Activated T-cell treated with anti-CD3 and anti-CD28 coated beads, Interleukin-2, amount 50 U/mL, for 4 hours (primary cell): ENCODE measurements at regions not wholly inside any gene's neighbourhood (a gene's known extent, or its start where the extent isn't known, plus 50 kb on each side); places are given as distances from the start of the nearest gene placed in this dataset.
A peak's percentile ranks its signal among the peaks of the same experiment; 100 is the strongest.
"Not testable (repeated sequence)": the region's sequence is repeated elsewhere in the genome, so short reads cannot be mapped to it uniquely, and the experiment has no call there.

Experiments
- ATAC-seq, 2 donors: fragments of 200-7000 bp; cut with Tn5 transposase; one replicate each; pipeline ENCODE4 v1.10.0; 2021
- DNase-seq: peaks from one replicate; pipeline ENCODE4 v3.0.0-alpha.2; 2020
- H3K27me3 Mint-ChIP-seq: one replicate; pipeline ENCODE4 v1.8.0; 2021; ENCODE audit warnings: low read depth, mixed read lengths
- H3K36me3 Mint-ChIP-seq: one replicate; pipeline ENCODE4 v1.8.0; 2022; ENCODE audit warnings: mixed read lengths; ENCODE audit not compliant: insufficient read depth
- H3K4me1 Mint-ChIP-seq: one replicate; pipeline ENCODE4 v1.8.0; 2021; ENCODE audit warnings: low read depth, mixed read lengths
- H3K4me3 Mint-ChIP-seq: one replicate; pipeline ENCODE4 v1.8.0; 2021; ENCODE audit warnings: mild to moderate bottlenecking, moderate library complexity, mixed read lengths
- H3K9me3 Mint-ChIP-seq: one replicate; pipeline ENCODE4 v1.8.0; 2021; ENCODE audit warnings: mixed read lengths

DNA sequence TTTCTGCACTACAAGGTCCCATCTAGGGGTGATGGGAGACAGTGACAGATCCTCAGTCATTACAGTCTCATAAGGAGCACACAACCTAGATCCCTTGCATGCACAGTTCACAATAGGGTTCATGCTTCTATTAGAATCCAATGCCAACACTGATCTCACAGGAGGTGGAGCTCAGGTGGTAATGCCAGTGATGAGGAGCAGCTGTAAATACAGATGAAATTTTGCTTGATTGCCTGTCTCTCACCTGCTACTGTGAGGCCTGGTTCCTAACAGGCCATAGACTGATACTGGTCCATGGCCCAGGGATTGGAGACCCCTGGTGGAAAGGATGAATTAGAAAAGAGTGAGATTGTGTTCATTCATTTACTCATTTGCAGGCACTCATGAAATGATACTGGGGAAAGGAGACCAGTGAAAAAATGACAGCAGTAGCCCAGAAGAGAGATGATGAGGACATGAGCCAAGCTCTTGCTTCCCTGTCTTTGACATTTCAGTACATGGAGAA is 251.6 kb upstream of the DUSP10 start:
- peaks cover 37% of the 10 kb centered on the region for H3K4me1 Mint-ChIP-seq
- H3K27me3 Mint-ChIP-seq = peaks cover 1% of the 10 kb centered on the region
- ATAC-seq (no peak), DNase-seq (no peak)
- H3K9me3 Mint-ChIP-seq = no peaks in the 10 kb centered on the region
- no peak overlapping the region for H3K4me3 Mint-ChIP-seq
- H3K36me3 Mint-ChIP-seq = no peaks in the 10 kb centered on the region

GRCh38 chr1:221992427-221992826 is 250.5 kb upstream of the DUSP10 start:
- DNase-seq = no peak
- peak in 1 of 2 donors; percentile 21 for ATAC-seq
- no peak overlapping the region for H3K4me3 Mint-ChIP-seq
- no peaks in the 10 kb centered on the region for H3K9me3 Mint-ChIP-seq
- H3K36me3 Mint-ChIP-seq = no peaks in the 10 kb centered on the region
- peaks cover 37% of the 10 kb centered on the region for H3K4me1 Mint-ChIP-seq
- H3K27me3 Mint-ChIP-seq = peaks cover 1% of the 10 kb centered on the region

DNA sequence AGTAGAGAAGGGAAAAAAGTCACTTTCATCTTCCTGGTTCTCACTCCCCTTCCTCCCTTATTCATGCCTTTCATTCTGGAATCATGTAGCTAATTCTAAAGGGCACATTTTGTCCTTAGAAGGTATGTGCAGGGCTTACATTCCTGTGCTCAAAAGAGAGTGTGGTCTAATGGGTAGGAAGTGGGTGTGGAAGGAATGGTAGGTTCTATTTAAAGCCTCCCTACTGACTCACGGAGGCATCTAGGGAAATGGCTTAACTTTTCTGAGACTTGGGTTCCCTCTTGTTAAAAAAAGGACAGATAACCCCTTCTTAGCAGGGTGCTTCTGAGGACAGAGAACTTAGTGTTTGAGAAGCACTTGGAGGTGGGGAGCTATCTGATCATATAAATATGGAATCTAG is 249.3 kb upstream of the DUSP10 start:
- ATAC-seq = no peak
- DNase-seq = no peak
- no peaks in the 10 kb centered on the region for H3K9me3 Mint-ChIP-seq
- H3K36me3 Mint-ChIP-seq = no peaks in the 10 kb centered on the region
- H3K4me1 Mint-ChIP-seq = peaks cover 37% of the 10 kb centered on the region
- no peak overlapping the region for H3K4me3 Mint-ChIP-seq
- peaks cover 1% of the 10 kb centered on the region for H3K27me3 Mint-ChIP-seq

DNA sequence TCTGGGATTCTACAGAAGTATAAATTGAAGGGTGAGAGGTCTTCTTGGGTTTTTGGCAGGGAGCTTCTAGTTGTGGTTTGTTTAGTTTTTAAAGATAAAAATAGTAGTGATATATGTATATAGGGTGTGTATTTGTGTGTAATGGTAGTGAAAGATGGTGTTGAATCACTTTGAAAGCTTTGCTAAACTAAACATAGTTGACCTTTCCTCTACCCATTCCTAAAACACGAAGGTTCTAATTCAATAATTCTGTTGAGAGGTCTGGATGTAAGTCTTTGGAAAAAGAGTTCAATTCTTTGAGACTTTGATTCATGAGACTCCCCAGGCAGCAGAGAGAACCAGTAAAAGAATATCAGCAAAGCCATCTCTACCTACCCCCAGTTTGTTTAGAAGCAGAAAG is 247.9 kb upstream of the DUSP10 start:
- no peak overlapping the region for H3K4me3 Mint-ChIP-seq
- no peaks in the 10 kb centered on the region for H3K9me3 Mint-ChIP-seq
- DNase-seq = no peak
- no peaks in the 10 kb centered on the region for H3K36me3 Mint-ChIP-seq
- no peak for ATAC-seq
- H3K4me1 Mint-ChIP-seq = peaks cover 28% of the 10 kb centered on the region
- H3K27me3 Mint-ChIP-seq = peaks cover 1% of the 10 kb centered on the region

DNA sequence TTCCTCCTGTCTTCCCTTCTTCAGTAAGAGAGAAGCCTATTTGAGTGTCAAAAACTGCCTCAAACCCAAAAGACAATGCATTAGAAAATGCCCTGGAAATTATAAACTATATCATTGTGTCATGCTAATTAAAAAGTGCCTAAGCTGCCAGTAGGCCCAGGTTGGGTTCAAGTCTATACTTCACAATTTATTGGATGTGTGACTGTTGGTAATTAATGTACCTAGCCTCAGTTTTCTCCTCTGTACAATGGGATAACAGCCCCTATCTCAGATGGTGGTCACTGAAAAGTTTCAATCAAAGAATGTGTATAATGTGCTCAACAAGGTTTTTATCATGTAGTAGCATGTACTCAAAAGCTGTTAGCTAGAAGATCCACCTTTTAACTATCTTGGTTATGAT is 246.9 kb upstream of the DUSP10 start:
- no peak for DNase-seq
- peaks cover 1% of the 10 kb centered on the region for H3K27me3 Mint-ChIP-seq
- H3K4me3 Mint-ChIP-seq = no peak overlapping the region
- no peak for ATAC-seq
- H3K36me3 Mint-ChIP-seq = no peaks in the 10 kb centered on the region
- H3K4me1 Mint-ChIP-seq = peaks cover 19% of the 10 kb centered on the region
- H3K9me3 Mint-ChIP-seq = no peaks in the 10 kb centered on the region

- ATAC-seq = peak in 1 of 2 donors; percentile 43
- H3K4me3 Mint-ChIP-seq = no peak overlapping the region
Observed at GRCh38 chr1:221987860-221988520, 246.1 kb upstream of the DUSP10 start.

GRCh38 chr1:221983444-221983843 is 241.6 kb upstream of the DUSP10 start:
- Mint-ChIP-seq H3K27me3 (peaks cover 2% of the 10 kb centered on the region), H3K4me3 (no peak overlapping the region), H3K4me1 (no peaks in the 10 kb centered on the region), H3K36me3 (no peaks in the 10 kb centered on the region), H3K9me3 (no peaks in the 10 kb centered on the region)
- ATAC-seq (no peak), DNase-seq (no peak)

More at GRCh38 chr1:221987860-221988520, 246.1 kb upstream of the DUSP10 start:
- H3K36me3 Mint-ChIP-seq = no peaks in the 10 kb centered on the region
- peaks cover 4% of the 10 kb centered on the region for H3K27me3 Mint-ChIP-seq
- peaks cover 14% of the 10 kb centered on the region for H3K4me1 Mint-ChIP-seq
- no peak for DNase-seq
- H3K9me3 Mint-ChIP-seq = no peaks in the 10 kb centered on the region

GRCh38 chr1:221981461-221981860 is 239.6 kb upstream of the DUSP10 start:
- Mint-ChIP-seq H3K4me1 (no peaks in the 10 kb centered on the region), H3K4me3 (no peak overlapping the region), H3K27me3 (peaks cover 2% of the 10 kb centered on the region), H3K9me3 (no peaks in the 10 kb centered on the region), H3K36me3 (no peaks in the 10 kb centered on the region)
- no peak for ATAC-seq
- no peak for DNase-seq

GRCh38 chr1:221979444-221980032 is 237.6 kb upstream of the DUSP10 start:
- DNase-seq (no peak), ATAC-seq (no peak)
- no peaks in the 10 kb centered on the region for H3K9me3 Mint-ChIP-seq
- no peaks in the 10 kb centered on the region for H3K4me1 Mint-ChIP-seq
- peaks cover 2% of the 10 kb centered on the region for H3K27me3 Mint-ChIP-seq
- H3K4me3 Mint-ChIP-seq = no peak overlapping the region
- no peaks in the 10 kb centered on the region for H3K36me3 Mint-ChIP-seq

GRCh38 chr1:221978631-221979334 is 236.9 kb upstream of the DUSP10 start:
- H3K27me3 Mint-ChIP-seq, H3K9me3 Mint-ChIP-seq, H3K36me3 Mint-ChIP-seq, H3K4me3 Mint-ChIP-seq, ATAC-seq, DNase-seq, H3K4me1 Mint-ChIP-seq: not testable (repeated sequence)

DNA sequence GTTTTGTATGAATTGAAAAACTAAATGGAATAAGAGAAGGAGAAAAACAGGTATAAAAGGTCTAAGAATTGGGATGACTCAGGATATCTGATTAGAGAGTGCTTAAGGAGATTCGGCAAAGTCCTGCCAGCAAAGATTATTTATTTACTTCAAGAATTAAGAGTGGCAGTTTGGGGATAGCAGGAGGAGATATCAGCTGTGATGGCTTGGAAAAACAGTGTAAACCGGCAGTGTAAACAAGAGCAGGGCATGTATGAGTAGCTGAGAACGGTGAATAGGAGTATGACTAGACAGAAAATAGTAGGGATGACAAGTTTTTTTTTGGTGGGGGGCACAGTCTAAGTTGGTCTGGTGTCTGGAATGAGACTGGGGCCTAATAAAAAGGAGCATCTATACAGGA is 231.9 kb upstream of the DUSP10 start:
- not testable (repeated sequence) for H3K27me3 Mint-ChIP-seq, H3K36me3 Mint-ChIP-seq, H3K9me3 Mint-ChIP-seq, DNase-seq, H3K4me3 Mint-ChIP-seq, H3K4me1 Mint-ChIP-seq, ATAC-seq

DNA sequence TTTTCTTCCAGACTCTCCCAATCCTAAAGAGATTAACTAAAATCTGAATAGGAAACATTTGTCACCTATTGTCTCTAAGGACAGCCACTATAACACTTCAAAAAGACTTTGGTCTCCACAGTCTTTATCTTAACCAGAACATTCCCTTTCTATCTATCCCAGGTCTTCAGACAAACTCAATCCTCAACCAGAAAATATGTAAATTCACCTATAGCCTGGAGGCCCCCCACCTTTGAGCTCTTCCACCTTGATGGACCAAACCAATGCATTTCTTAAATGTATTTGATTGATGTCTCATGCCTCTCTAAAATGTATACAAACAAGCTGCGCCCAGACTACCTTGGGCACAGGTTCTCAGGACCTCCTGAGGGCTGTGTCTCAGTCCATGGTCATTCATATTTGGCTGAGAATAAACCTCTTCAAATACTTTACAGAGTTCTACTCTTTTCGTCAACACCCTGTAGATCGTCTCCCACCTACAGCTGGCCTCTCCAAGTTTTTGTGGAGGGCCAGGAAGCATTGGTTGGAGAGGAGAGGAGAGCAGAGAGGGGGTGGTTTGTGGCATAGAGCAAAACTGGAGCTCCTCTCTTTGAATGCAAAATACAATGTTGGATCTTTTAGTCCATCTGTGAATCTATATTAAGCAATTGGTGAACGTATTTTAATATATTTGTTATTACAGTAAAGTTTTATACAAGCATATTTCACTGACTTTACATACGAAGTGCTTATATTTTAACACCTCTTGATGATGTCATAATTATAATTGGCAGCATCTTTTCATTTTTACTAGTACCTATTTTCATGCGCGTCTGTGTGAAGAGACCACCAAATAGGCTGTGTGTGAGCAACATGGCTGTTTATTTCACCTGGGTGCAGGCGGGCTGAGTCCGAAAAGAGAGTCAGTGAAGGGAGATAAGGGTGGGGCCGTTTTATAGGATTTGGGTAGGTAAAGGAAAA is 230.7 kb upstream of the DUSP10 start:
- no peaks in the 10 kb centered on the region for H3K27me3 Mint-ChIP-seq
- ATAC-seq = no peak
- no peak overlapping the region for H3K4me3 Mint-ChIP-seq
- no peaks in the 10 kb centered on the region for H3K36me3 Mint-ChIP-seq
- DNase-seq = no peak
- no peaks in the 10 kb centered on the region for H3K9me3 Mint-ChIP-seq
- no peaks in the 10 kb centered on the region for H3K4me1 Mint-ChIP-seq

DNA sequence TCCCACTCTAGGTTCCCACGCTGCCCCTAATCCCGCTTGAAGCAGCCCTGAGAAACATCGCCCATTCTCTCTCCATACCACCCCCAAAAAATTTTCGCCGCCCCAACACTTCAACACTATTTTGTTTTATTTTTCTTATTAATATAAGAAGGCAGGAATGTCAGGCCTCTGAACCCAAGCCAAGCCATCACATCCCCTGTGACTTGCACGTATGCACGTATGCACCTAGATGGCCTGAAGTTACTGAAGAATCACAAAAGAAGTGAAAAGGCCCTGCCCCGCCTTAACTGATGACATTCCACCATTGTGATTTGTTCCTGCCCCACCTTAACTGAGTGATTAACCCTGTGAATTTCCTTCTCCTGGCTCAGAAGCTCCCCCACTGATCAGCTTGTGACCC is 229.1 kb upstream of the DUSP10 start:
- H3K27me3 Mint-ChIP-seq, H3K4me3 Mint-ChIP-seq, H3K9me3 Mint-ChIP-seq, H3K36me3 Mint-ChIP-seq, H3K4me1 Mint-ChIP-seq, ATAC-seq, DNase-seq: not testable (repeated sequence)

GRCh38 chr1:221969298-221969858 is 227.5 kb upstream of the DUSP10 start:
- not testable (repeated sequence) for ATAC-seq, H3K9me3 Mint-ChIP-seq, DNase-seq, H3K4me3 Mint-ChIP-seq, H3K27me3 Mint-ChIP-seq, H3K36me3 Mint-ChIP-seq, H3K4me1 Mint-ChIP-seq
